Endothelial cell (in vitro differentiated cells): ENCODE measurements at regions not wholly inside any gene's neighbourhood (a gene's known extent, or its start where the extent isn't known, plus 50 kb on each side); places are given as distances from the start of the nearest gene placed in this dataset.

Experiments used
- DNase-seq: peaks from one replicate; pipeline ENCODE4 v3.0.0; 2021; ENCODE audit warnings: low spot score
- H3K27ac Mint-ChIP-seq: one replicate; pipeline ENCODE4 v1.8.0; 2021; ENCODE audit warnings: mixed read lengths, inconsistent platforms; ENCODE audit not compliant: unreplicated experiment
- H3K27me3 Mint-ChIP-seq: one replicate; pipeline ENCODE4 v1.8.0; 2021; ENCODE audit warnings: mild to moderate bottlenecking, moderate library complexity, mixed read lengths, inconsistent platforms; ENCODE audit not compliant: unreplicated experiment
- H3K36me3 Mint-ChIP-seq: one replicate; pipeline ENCODE4 v1.8.0; 2021; ENCODE audit warnings: mild to moderate bottlenecking, low read depth, mixed read lengths, inconsistent platforms; ENCODE audit not compliant: unreplicated experiment
- H3K4me1 Mint-ChIP-seq: one replicate; pipeline ENCODE4 v1.8.0; 2021; ENCODE audit warnings: mild to moderate bottlenecking, mixed read lengths, inconsistent platforms; ENCODE audit not compliant: unreplicated experiment
- H3K4me3 Mint-ChIP-seq: one replicate; pipeline ENCODE4 v1.8.0; 2021; ENCODE audit warnings: mild to moderate bottlenecking, mixed read lengths, inconsistent platforms; ENCODE audit not compliant: unreplicated experiment
- H3K9me3 Mint-ChIP-seq: one replicate; pipeline ENCODE4 v1.8.0; 2021; ENCODE audit warnings: mixed read lengths, inconsistent platforms; ENCODE audit not compliant: unreplicated experiment
- TF ChIP-seq, protein P1 (sequence below): fragments of 200-600 bp; sonication (generic); IDR thresholded peaks from one replicate; pipeline ENCODE4 v1.5.0; 2021; ENCODE audit warnings: antibody characterized with exemption; ENCODE audit not compliant: unreplicated experiment

DNA sequence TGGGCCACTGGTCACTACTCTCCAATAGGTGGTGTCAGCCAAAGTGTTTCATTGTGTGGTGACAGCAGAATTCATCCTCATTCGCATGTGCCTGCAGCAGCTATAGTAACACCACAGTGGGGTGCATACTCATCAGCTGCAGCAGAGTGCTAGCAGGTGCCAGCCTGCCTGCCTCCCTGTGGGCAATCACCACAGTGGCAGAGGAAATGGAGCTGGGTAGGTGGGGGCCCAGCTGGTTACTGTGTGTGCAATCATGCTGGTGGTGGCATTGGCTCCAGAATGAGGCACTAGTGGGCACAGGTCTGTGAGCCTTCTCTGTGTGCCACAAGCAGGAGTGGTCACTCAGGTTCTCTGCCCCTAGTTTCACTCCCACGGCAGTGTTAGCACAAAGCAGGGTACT is 579.2 kb downstream of the PTPRC start:
- no peak overlapping the region for H3K27ac Mint-ChIP-seq
- no peak overlapping the region for H3K4me3 Mint-ChIP-seq
- no peaks in the 10 kb centered on the region for H3K4me1 Mint-ChIP-seq
- DNase-seq: no peak
- H3K36me3 Mint-ChIP-seq: no peaks in the 10 kb centered on the region
- no peaks in the 10 kb centered on the region for H3K9me3 Mint-ChIP-seq
- TF ChIP-seq, protein P1, sequence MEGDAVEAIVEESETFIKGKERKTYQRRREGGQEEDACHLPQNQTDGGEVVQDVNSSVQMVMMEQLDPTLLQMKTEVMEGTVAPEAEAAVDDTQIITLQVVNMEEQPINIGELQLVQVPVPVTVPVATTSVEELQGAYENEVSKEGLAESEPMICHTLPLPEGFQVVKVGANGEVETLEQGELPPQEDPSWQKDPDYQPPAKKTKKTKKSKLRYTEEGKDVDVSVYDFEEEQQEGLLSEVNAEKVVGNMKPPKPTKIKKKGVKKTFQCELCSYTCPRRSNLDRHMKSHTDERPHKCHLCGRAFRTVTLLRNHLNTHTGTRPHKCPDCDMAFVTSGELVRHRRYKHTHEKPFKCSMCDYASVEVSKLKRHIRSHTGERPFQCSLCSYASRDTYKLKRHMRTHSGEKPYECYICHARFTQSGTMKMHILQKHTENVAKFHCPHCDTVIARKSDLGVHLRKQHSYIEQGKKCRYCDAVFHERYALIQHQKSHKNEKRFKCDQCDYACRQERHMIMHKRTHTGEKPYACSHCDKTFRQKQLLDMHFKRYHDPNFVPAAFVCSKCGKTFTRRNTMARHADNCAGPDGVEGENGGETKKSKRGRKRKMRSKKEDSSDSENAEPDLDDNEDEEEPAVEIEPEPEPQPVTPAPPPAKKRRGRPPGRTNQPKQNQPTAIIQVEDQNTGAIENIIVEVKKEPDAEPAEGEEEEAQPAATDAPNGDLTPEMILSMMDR: no peak
- no peaks in the 10 kb centered on the region for H3K27me3 Mint-ChIP-seq

DNA sequence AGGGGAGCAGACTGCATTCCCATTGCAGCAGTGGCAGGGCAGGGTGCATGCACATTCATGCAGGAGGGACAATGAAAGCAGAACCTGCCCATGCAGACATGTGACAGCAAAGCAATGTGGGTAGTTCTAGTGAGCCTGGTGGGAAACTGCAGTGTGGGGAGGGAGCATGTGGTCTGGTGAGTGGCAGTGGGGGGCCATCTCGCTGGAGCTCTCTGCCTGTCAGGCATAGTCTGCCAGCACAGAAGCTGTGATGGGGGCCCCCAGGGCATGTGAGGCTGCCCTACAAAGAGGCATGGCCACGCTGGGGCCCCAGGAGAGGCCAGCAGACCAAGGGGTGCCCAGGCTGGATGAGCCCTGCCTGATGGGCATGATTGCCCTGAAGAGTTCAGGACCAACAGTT is 579.7 kb downstream of the PTPRC start:
- TF ChIP-seq, protein P1: no peak
- Mint-ChIP-seq H3K36me3 (no peaks in the 10 kb centered on the region), H3K4me3 (no peak overlapping the region), H3K9me3 (no peaks in the 10 kb centered on the region), H3K27ac (no peak overlapping the region), H3K27me3 (no peaks in the 10 kb centered on the region), H3K4me1 (no peaks in the 10 kb centered on the region)
- DNase-seq: no peak

DNA sequence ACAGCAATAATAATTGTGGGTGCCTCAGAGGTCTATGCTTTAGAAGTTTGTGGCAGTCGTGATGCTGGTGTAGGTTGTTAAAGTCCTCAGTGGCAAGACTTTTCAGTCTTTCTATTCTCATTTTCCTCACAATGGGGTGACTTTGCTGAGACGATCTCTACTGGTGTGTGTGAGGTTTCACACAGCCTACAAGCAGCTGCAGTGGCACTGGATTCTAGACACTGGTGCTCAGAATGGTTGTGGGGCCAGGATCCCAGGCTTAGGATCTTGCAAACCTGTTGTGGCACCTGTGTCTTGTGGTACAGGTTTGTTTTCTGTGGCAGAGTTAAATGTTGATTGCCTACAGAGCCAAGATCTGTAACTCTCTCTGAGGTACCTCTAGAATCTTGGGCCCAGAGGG is 581.2 kb downstream of the PTPRC start:
- Mint-ChIP-seq H3K27me3 (no peaks in the 10 kb centered on the region), H3K9me3 (no peaks in the 10 kb centered on the region), H3K27ac (no peak overlapping the region), H3K4me1 (no peaks in the 10 kb centered on the region), H3K36me3 (no peaks in the 10 kb centered on the region), H3K4me3 (no peak overlapping the region)
- DNase-seq: no peak
- TF ChIP-seq, protein P1: no peak

DNA sequence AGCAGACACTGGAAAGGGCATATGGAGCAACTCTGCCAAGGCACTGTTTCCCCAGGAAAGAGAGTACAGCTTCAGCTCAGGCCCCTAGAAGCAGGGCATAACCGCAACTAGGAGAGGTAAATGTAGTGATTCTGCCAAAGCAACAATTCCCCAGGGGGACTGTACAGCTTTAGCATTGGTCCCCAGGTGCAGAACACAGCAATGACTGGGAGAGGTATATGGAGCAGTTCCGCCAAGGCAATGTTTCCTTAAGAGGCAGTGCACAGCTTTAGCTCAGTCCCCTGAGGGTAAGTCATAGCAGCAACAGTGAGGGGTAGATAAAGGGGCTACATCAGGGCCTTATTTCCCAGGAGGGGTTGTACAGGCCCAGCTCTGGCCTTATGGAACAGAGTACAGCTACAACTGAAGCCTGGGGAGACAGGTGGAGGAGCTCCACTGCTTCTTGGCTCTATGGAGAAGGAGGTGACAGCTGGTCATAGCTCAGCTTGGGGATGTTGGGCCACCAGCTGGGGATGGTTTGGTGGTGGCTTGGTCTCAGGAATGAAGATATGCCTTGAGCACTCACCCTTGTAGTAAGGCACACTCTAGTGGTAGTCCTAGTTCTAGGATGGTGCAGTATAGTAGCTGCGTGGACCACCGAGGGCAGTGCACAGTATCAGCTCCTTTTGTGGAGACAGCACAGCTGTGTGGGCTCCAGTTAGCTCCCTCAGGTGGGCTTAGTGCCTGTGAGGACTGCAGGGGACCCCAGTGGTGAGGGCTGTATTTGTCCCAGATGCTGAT is 582.7 kb downstream of the PTPRC start:
- no peaks in the 10 kb centered on the region for H3K27me3 Mint-ChIP-seq
- no peak overlapping the region for H3K27ac Mint-ChIP-seq
- no peak for DNase-seq
- no peaks in the 10 kb centered on the region for H3K4me1 Mint-ChIP-seq
- no peaks in the 10 kb centered on the region for H3K36me3 Mint-ChIP-seq
- no peaks in the 10 kb centered on the region for H3K9me3 Mint-ChIP-seq
- TF ChIP-seq, protein P1: no peak
- no peak overlapping the region for H3K4me3 Mint-ChIP-seq

DNA sequence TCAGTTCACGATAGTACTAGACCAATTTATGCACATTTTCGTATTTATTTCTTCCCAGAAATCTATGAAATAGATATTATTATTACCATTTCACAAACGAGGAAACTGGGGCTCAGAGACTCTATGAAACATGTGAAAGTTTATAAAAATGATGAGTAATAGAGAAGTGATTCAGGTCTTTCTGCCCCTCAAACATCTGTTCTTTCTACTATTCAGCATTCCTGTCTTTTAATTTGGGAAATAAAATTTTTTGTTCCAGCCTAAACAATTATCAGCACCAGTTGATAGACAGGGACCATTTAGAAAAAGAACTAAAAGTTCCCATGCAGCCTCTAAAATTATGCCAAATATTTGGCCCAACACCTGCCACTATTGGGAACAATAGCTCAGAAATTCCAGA is 585.1 kb downstream of the PTPRC start:
- Mint-ChIP-seq H3K36me3 (no peaks in the 10 kb centered on the region), H3K27ac (no peak overlapping the region), H3K4me1 (no peaks in the 10 kb centered on the region), H3K27me3 (no peaks in the 10 kb centered on the region), H3K4me3 (no peak overlapping the region), H3K9me3 (no peaks in the 10 kb centered on the region)
- no peak for DNase-seq
- TF ChIP-seq, protein P1: no peak
